ENCODE measurements at regions not wholly inside any gene's neighbourhood (a gene's known extent, or its start where the extent isn't known, plus 50 kb on each side); places are given as distances from the start of the nearest gene placed in this dataset.

- no peak for DNase-seq (ENCODE audit: low read depth in 1 of 2, low spot score in 2 of 2)
- H2BK120ac ChIP-seq (replicated peaks; ENCODE audit: low read depth, low read length) = no peak overlapping the region
- H2AFZ ChIP-seq (ENCODE audit: low read length) = no peak overlapping the region
- no peaks in the 10 kb centered on the region for H3K79me2 ChIP-seq (ENCODE audit: control insufficient read depth in 1 of 2, insufficient read depth in 2 of 2, low read length in 2 of 2)
- CTCF ChIA-PET (ENCODE audit: partially characterized antibody) = no interaction called here
- TF ChIP-seq POLR2A (IDR thresholded peaks at IDR 0.05; ENCODE audit: control extremely low read depth in 1 of 2, low read depth in 2 of 2, low read length in 2 of 2) = no peak
- no peak for TF ChIP-seq CEBPB (IDR thresholded peaks at IDR 0.05; ENCODE audit: low read depth, low read length)
- no peak for TF ChIP-seq CBX8 (IDR thresholded peaks at IDR 0.05; ENCODE audit: borderline replicate concordance, low read depth, low read length)
- TF ChIP-seq CTBP2 (IDR thresholded peaks at IDR 0.05; ENCODE audit: borderline replicate concordance, insufficient read depth, insufficient read length, low read length) = no peak
- no peak for TF ChIP-seq KDM4A (IDR thresholded peaks at IDR 0.05; ENCODE audit: low read depth, low read length, severe bottlenecking)
- no peak for TF ChIP-seq HDAC2 (IDR thresholded peaks at IDR 0.05; ENCODE audit: borderline replicate concordance in 1 of 2, low read depth in 2 of 2, low read length in 2 of 2)
- TF ChIP-seq E2F6 (IDR thresholded peaks at IDR 0.05) = no peak
- TF ChIP-seq CHD2 (IDR thresholded peaks at IDR 0.05; ENCODE audit: low read length) = no peak
- no peak for TF ChIP-seq TBP (IDR thresholded peaks at IDR 0.05; ENCODE audit: low read depth, low read length)
- TF ChIP-seq SIN3A (conservative IDR thresholded peaks at IDR 0.05 in 1 of 2, IDR thresholded peaks at IDR 0.05 in 1 of 2; ENCODE audit: low read depth in 1 of 2, low read length in 2 of 2) = no peak
- no peak for TF ChIP-seq BCL11A (IDR thresholded peaks at IDR 0.05; ENCODE audit: low read depth in 2 of 2, low read length in 2 of 2)
- no peak for TF ChIP-seq KDM1A (IDR thresholded peaks at IDR 0.05; ENCODE audit: borderline replicate concordance, low read length)
- no peak for TF ChIP-seq RXRA (IDR thresholded peaks at IDR 0.05; ENCODE audit: insufficient read depth, low read depth, low read length)
- H3K4me3 ChIP-seq (ENCODE audit: extremely low read depth in 1 of 4, insufficient read depth in 2 of 4, low read depth in 3 of 4, low read length in 4 of 4) = no peak overlapping the region
- peaks cover 0 to 4% (median 0%) of the 10 kb centered on the region in 4 experiments; a peak in 1 of 8 replicates for H3K36me3 ChIP-seq (ENCODE audit: control insufficient read depth in 2 of 4, insufficient read depth in 4 of 4, low read length in 3 of 4)
- no peak overlapping the region for H3K56ac ChIP-seq (replicated peaks; ENCODE audit: insufficient read length, low read depth, low read length)
- no peaks in the 10 kb centered on the region for H3K27me3 ChIP-seq (replicated peaks in 1 of 4; ENCODE audit: control insufficient read depth in 3 of 4, extremely low read depth in 1 of 4, insufficient read depth in 3 of 4, low read length in 3 of 4)
- H4K91ac ChIP-seq (replicated peaks; ENCODE audit: insufficient read length, low read length) = no peak overlapping the region
- no peaks in the 10 kb centered on the region for H3K23me2 ChIP-seq (ENCODE audit: low read depth, low read length)
- H2BK12ac ChIP-seq (ENCODE audit: low read depth, low read length) = no peak overlapping the region
- no peak overlapping the region for H3K14ac ChIP-seq (ENCODE audit: insufficient read length)
- no peaks in the 10 kb centered on the region for H3K4me1 ChIP-seq (replicated peaks in 1 of 4; ENCODE audit: control insufficient read depth in 3 of 4, insufficient read depth in 4 of 4, low read length in 3 of 4)
- no peak overlapping the region for H4K5ac ChIP-seq (ENCODE audit: insufficient read length, low read depth, low read length)
- no peaks in the 10 kb centered on the region for H3K79me1 ChIP-seq (ENCODE audit: low read depth, low read length)
- POLR2A ChIA-PET (ENCODE audit: partially characterized antibody) = no interaction called here
- H2BK5ac ChIP-seq (ENCODE audit: low read depth, low read length) = no peak overlapping the region
- H3K23ac ChIP-seq (ENCODE audit: insufficient read length) = no peak overlapping the region
- 88% methylated on average over 1 of the region's 1 CpG; no CpG with 5 or more reads in 1 of the 2 experiments for WGBS, 2 experiments (ENCODE audit: extremely low coverage in 1 of 2, insufficient coverage in 1 of 2, insufficient read length in 1 of 2, insufficient replicate concordance in 2 of 2, low coverage in 1 of 2, low lambda C conversion rate in 2 of 2, missing lambda C conversion rate in 1 of 2)
- H3K18ac ChIP-seq (ENCODE audit: extremely low read depth, low read length) = no peak overlapping the region
- H3K9me3 ChIP-seq (ENCODE audit: insufficient read depth in 2 of 2, low read depth in 1 of 2, low read length in 1 of 2) = peaks cover 7 to 12% of the 10 kb centered on the region in 2 experiments; a peak in 2 of 4 replicates
- H3K27ac ChIP-seq (ENCODE audit: low read depth, low read length) = no peak overlapping the region
- no peak overlapping the region for H3K4ac ChIP-seq (replicated peaks; ENCODE audit: insufficient read length, low read depth, low read length)
- H3K9ac ChIP-seq (replicated peaks in 1 of 4; ENCODE audit: extremely low read depth in 1 of 4, low read depth in 3 of 4, low read length in 3 of 4) = no peak overlapping the region
- no peak overlapping the region for H2BK20ac ChIP-seq (ENCODE audit: low read length)
- no peak overlapping the region for H2BK15ac ChIP-seq (ENCODE audit: low read length)
- no peak for FAIRE-seq
- no peak overlapping the region for H3K4me2 ChIP-seq (ENCODE audit: insufficient read depth in 1 of 2, low read depth in 2 of 2, low read length in 2 of 2)
- no peaks in the 10 kb centered on the region for H4K20me1 ChIP-seq (replicated peaks in 1 of 2; ENCODE audit: control insufficient read depth in 1 of 2, insufficient read depth in 2 of 2, low read length in 2 of 2)
- no peak overlapping the region for H2AK5ac ChIP-seq (ENCODE audit: low read depth, low read length)
- H4K8ac ChIP-seq (ENCODE audit: extremely low read depth, insufficient read depth, low read length) = no peak overlapping the region
These were observed 102.3 kb upstream of the SEMA3E start for GRCh38 chr7:83751217-83751616.

All from H1 (cell line).